ENCODE measurements at regions not wholly inside any gene's neighbourhood (a gene's known extent, or its start where the extent isn't known, plus 50 kb on each side); places are given as distances from the start of the nearest gene placed in this dataset.

DNA sequence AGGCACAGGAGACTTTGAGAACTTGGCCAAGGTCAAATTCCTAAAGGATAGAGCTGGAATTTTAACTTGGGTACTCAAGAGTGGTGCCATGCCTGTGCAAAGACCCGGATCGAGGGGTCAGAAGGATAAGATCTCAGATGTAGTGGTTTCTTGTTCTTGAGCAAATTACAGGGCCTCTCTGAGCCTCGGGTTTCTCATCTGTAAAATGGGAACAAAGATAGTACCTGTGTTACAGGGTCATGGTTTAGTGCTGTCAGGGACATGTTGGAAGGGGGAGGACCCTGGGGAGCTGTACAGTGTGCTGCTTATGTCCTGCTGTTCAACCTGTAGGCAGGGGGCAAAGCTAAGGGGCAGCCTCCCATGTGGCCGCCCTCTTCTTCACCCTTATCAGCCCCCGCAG lies 173.5 kb upstream of the HAAO start:
- TF ChIP-seq, protein P1, sequence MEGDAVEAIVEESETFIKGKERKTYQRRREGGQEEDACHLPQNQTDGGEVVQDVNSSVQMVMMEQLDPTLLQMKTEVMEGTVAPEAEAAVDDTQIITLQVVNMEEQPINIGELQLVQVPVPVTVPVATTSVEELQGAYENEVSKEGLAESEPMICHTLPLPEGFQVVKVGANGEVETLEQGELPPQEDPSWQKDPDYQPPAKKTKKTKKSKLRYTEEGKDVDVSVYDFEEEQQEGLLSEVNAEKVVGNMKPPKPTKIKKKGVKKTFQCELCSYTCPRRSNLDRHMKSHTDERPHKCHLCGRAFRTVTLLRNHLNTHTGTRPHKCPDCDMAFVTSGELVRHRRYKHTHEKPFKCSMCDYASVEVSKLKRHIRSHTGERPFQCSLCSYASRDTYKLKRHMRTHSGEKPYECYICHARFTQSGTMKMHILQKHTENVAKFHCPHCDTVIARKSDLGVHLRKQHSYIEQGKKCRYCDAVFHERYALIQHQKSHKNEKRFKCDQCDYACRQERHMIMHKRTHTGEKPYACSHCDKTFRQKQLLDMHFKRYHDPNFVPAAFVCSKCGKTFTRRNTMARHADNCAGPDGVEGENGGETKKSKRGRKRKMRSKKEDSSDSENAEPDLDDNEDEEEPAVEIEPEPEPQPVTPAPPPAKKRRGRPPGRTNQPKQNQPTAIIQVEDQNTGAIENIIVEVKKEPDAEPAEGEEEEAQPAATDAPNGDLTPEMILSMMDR (IDR thresholded peaks at IDR 0.05) = no peak
- TF ChIP-seq EP300 (IDR thresholded peaks at IDR 0.05) = no peak

Data from tibial nerve (tissue), 4 donors.